ENCODE measurements at regions not wholly inside any gene's neighbourhood (a gene's known extent, or its start where the extent isn't known, plus 50 kb on each side); places are given as distances from the start of the nearest gene placed in this dataset.

- no peak for TF ChIP-seq POLR2A (IDR thresholded peaks at IDR 0.05; ENCODE audit: low read length)
- no peak for TF ChIP-seq GATA1 (IDR thresholded peaks at IDR 0.05; ENCODE audit: low read depth, low read length)
Observed at GRCh38 chr4:35948171-35948570, 296.1 kb downstream of the ARAP2 start.
